GM10248 (cell line): ENCODE measurements at regions not wholly inside any gene's neighbourhood (a gene's known extent, or its start where the extent isn't known, plus 50 kb on each side); places are given as distances from the start of the nearest gene placed in this dataset.

Source experiments
- CTCF ChIA-PET: fragments of 300-600 bp; sonication (Branson Sonifier 250); formaldehyde crosslinking; extraction: SDS; loops from one replicate; lab custom pipeline; 2021; ENCODE audit warnings: antibody characterized with exemption; lab: Yijun Ruan, JAX
- POLR2A ChIA-PET: fragments of 350-650 bp; sonication (Branson Sonifier 250); formaldehyde crosslinking; extraction: SDS; loops from one replicate; lab custom pipeline; 2020; ENCODE audit warnings: antibody characterized with exemption; lab: Yijun Ruan, JAX
- DNase-seq: peaks from one replicate; pipeline ENCODE4 v3.0.0; 2012; ENCODE audit errors: extremely low spot score
- CTCF ChIP-seq: IDR thresholded peaks from 2 replicates; pipeline ENCODE4 v1.5.1; 2012; ENCODE audit warnings: mild to moderate bottlenecking, low read depth; ENCODE audit errors: extremely low read depth, missing control alignments, control extremely low read depth

- no peak for DNase-seq
- ChIA-PET POLR2A (no interaction called here), CTCF (no interaction called here)
- TF ChIP-seq CTCF, result no peak
These were observed 191.4 kb downstream of the KLF6 start for GRCh38 chr10:3593611-3594010.

GRCh38 chr10:3592424-3592823, 192.6 kb downstream of the KLF6 start:
- ChIA-PET CTCF (no interaction called here), POLR2A (no interaction called here)
- no peak for DNase-seq
- TF ChIP-seq CTCF, result no peak

- ChIA-PET CTCF (no interaction called here), POLR2A (no interaction called here)
- no peak for DNase-seq
- TF ChIP-seq CTCF, result no peak
These were observed 196.2 kb downstream of the KLF6 start for GRCh38 chr10:3588816-3589215.

GRCh38 chr10:3588346-3588745, 196.7 kb downstream of the KLF6 start:
- CTCF ChIA-PET, result no interaction called here

GRCh38 chr10:3584926-3585784, 199.9 kb downstream of the KLF6 start:
- no peak for TF ChIP-seq CTCF
- ChIA-PET CTCF (interaction anchor here (1.3 to 1.4 kb wide), 2 partner anchors 11 to 848 kb away, joined by 3 to 4 read pairs; no protein-coding TSS in a partner anchor), POLR2A (interaction anchor here (0.6 kb wide), 1 partner anchor 72 kb away, joined by 7 read pairs; no protein-coding TSS in a partner anchor)
- DNase-seq, result no peak

More at GRCh38 chr10:3588346-3588745, 196.7 kb downstream of the KLF6 start:
- TF ChIP-seq CTCF, result no peak
- POLR2A ChIA-PET, result no interaction called here
- no peak for DNase-seq

GRCh38 chr10:3580565-3580964, 204.4 kb downstream of the KLF6 start:
- TF ChIP-seq CTCF, result no peak
- POLR2A ChIA-PET, result no interaction called here
- CTCF ChIA-PET, result no interaction called here
- no peak for DNase-seq
